ENCODE measurements at regions not wholly inside any gene's neighbourhood (a gene's known extent, or its start where the extent isn't known, plus 50 kb on each side); places are given as distances from the start of the nearest gene placed in this dataset.
"Not testable (repeated sequence)": the region's sequence is repeated elsewhere in the genome, so short reads cannot be mapped to it uniquely, and the experiment has no call there.

GRCh38 chr2:161032635-161033034, 127.6 kb upstream of the TANK start:
- no peak for DNase-seq

- no peak for DNase-seq
Measured at GRCh38 chr2:161033059-161033660, 127.1 kb upstream of the TANK start.

- no peak for DNase-seq
Measured at GRCh38 chr2:161036926-161037325, 123.3 kb upstream of the TANK start.

GRCh38 chr2:161039071-161039470, 121.2 kb upstream of the TANK start:
- no peak for DNase-seq

- DNase-seq, result no peak
Measured at GRCh38 chr2:161041356-161041755, 118.9 kb upstream of the TANK start.

GRCh38 chr2:161042990-161043625, 117.1 kb upstream of the TANK start:
- DNase-seq, result no peak

GRCh38 chr2:161044095-161044865, 115.9 kb upstream of the TANK start:
- DNase-seq, result no peak

- no peak for DNase-seq
Measured at GRCh38 chr2:161044921-161045320, 115.3 kb upstream of the TANK start.

GRCh38 chr2:161045726-161046125, 114.5 kb upstream of the TANK start:
- DNase-seq, result no peak

GRCh38 chr2:161046876-161047275, 113.4 kb upstream of the TANK start:
- DNase-seq, result no peak

GRCh38 chr2:161048317-161048716, 111.9 kb upstream of the TANK start:
- no peak for DNase-seq

GRCh38 chr2:161049559-161049958, 110.7 kb upstream of the TANK start:
- no peak for DNase-seq

- DNase-seq, result no peak
Measured at GRCh38 chr2:161052214-161052613, 108.0 kb upstream of the TANK start.

- DNase-seq, result no peak
Measured at GRCh38 chr2:161055289-161055688, 104.9 kb upstream of the TANK start.

GRCh38 chr2:161059388-161059787, 100.8 kb upstream of the TANK start:
- DNase-seq, result no peak

- no peak for DNase-seq
Measured at GRCh38 chr2:161061786-161062185, 98.4 kb upstream of the TANK start.

GRCh38 chr2:161063157-161063945, 96.9 kb upstream of the TANK start:
- DNase-seq, result peak; percentile 76

- no peak for DNase-seq
Measured at GRCh38 chr2:161063946-161064306, 96.3 kb upstream of the TANK start.

GRCh38 chr2:161067846-161068350, 92.3 kb upstream of the TANK start:
- no peak for DNase-seq

GRCh38 chr2:161068670-161069069, 91.6 kb upstream of the TANK start:
- DNase-seq, result no peak

- DNase-seq, result no peak
Measured at GRCh38 chr2:161070693-161071479, 89.3 kb upstream of the TANK start.

- not testable (repeated sequence) for DNase-seq
Measured at GRCh38 chr2:161072436-161072835, 87.8 kb upstream of the TANK start.

Measured in hematopoietic multipotent progenitor cell treated with erythropoietin and hydrocortisone succinate and interleukin-3 and kit ligand, for 8 days (in vitro differentiated cells).